ENCODE measurements at regions not wholly inside any gene's neighbourhood (a gene's known extent, or its start where the extent isn't known, plus 50 kb on each side); places are given as distances from the start of the nearest gene placed in this dataset.
"Not testable (repeated sequence)": the region's sequence is repeated elsewhere in the genome, so short reads cannot be mapped to it uniquely, and the experiment has no call there.

DNA sequence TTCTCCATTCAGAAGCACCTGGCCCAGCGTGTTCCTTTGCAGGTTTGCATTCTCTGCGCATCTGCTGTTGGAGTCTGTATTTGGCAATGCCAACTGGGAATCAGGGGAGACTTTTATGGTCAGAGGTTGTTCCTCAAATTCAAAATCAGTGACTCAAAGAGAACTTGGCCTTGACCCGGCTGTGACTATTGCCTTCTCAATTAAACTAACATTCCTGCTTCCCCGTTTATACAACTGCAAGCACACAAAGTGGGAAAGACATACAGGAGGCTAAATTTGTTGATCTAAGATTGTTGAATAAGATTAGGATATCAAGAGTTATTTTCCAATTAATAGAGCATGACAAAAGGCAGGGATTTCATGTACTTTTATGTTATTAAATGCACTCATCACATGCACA lies 402.4 kb upstream of the IRX2 start:
- H3K27me3 ChIP-seq (ENCODE audit: control insufficient read depth in 1 of 2, insufficient read depth in 2 of 2, low read length in 2 of 2): no peaks in the 10 kb centered on the region
- H3K4me3 ChIP-seq (ENCODE audit: low read depth in 1 of 2, low read length in 2 of 2): no peak overlapping the region
- no peaks in the 10 kb centered on the region for H3K36me3 ChIP-seq (ENCODE audit: control insufficient read depth in 1 of 2, insufficient read depth in 2 of 2, low read length in 2 of 2)
- no peak overlapping the region for H3K27ac ChIP-seq (ENCODE audit: low read depth, low read length)
- no peaks in the 10 kb centered on the region for H3K9me3 ChIP-seq (ENCODE audit: control insufficient read depth in 1 of 2, low read length in 2 of 2)
- H3K9ac ChIP-seq (ENCODE audit: low read depth in 1 of 2, low read length in 2 of 2): no peak overlapping the region
- H3K4me1 ChIP-seq (ENCODE audit: control insufficient read depth in 1 of 2, insufficient read depth in 2 of 2, low read length in 2 of 2): no peaks in the 10 kb centered on the region

DNA sequence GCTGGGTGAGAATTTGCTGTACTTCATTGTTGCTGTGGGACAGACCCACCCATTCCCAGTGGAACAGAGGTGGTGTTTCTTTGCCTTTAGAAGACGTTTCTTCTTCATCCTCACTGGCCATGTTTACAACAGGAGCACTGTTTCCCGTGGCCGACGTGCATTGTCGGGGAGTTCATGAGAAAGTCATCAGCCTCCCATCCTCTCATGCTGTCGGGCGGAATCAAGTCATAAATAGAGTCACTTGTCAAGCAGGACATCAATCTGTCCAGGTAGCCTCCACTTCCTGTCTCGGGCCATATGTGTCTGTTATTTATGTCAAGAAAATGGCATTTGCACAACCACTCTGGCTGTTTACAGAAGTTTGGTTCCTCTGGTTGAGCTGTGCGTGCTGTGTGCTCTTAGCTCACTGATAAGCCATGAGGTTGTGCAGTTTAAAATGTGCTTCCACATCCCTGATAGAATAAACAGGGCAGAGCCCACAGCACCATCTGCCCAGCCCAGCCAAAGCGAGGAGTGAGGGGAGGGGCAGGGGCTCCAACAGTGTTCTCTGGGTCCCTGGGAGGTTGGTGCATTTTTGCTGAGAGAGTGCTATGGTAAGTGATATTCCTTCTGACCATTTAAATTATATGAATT lies 401.9 kb upstream of the IRX2 start:
- Histone ChIP-seq H3K27ac (ENCODE audit: low read depth, low read length) (no peak overlapping the region), H3K9ac (ENCODE audit: low read depth in 1 of 2, low read length in 2 of 2) (no peak overlapping the region), H3K36me3 (ENCODE audit: control insufficient read depth in 1 of 2, insufficient read depth in 2 of 2, low read length in 2 of 2) (no peaks in the 10 kb centered on the region)

DNA sequence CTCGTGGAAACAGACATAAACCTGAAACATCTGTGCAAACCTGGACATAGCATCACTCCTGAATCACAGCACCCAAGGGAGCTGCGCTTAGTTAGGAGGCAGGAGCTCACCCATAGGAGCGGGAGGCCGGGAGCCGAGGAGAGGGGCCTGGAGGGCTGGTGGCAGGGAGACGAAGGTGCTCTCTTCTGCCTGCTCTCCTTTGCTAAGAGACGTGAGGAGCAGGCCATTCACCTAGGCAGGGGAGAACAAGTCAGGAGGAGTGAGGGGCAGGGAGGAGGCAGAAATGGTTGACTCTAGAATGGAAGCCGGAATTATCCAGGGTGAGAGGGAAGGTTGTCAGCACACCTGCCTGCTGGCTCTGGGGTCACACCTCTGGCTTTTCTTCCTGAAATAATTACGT lies 398.4 kb upstream of the IRX2 start:
- Histone ChIP-seq H3K4me3 (ENCODE audit: low read depth in 1 of 2, low read length in 2 of 2) (no peak overlapping the region), H3K4me1 (ENCODE audit: control insufficient read depth in 1 of 2, insufficient read depth in 2 of 2, low read length in 2 of 2) (no peaks in the 10 kb centered on the region), H3K27ac (ENCODE audit: low read depth, low read length) (no peak overlapping the region), H3K27me3 (ENCODE audit: control insufficient read depth in 1 of 2, insufficient read depth in 2 of 2, low read length in 2 of 2) (no peaks in the 10 kb centered on the region), H3K9ac (ENCODE audit: low read depth in 1 of 2, low read length in 2 of 2) (no peak overlapping the region), H3K36me3 (ENCODE audit: control insufficient read depth in 1 of 2, insufficient read depth in 2 of 2, low read length in 2 of 2) (no peaks in the 10 kb centered on the region), H3K9me3 (ENCODE audit: control insufficient read depth in 1 of 2, low read length in 2 of 2) (no peaks in the 10 kb centered on the region)

More for the DNA sequence above, 401.9 kb upstream of the IRX2 start:
- no peaks in the 10 kb centered on the region for H3K9me3 ChIP-seq (ENCODE audit: control insufficient read depth in 1 of 2, low read length in 2 of 2)
- no peaks in the 10 kb centered on the region for H3K4me1 ChIP-seq (ENCODE audit: control insufficient read depth in 1 of 2, insufficient read depth in 2 of 2, low read length in 2 of 2)
- H3K27me3 ChIP-seq (ENCODE audit: control insufficient read depth in 1 of 2, insufficient read depth in 2 of 2, low read length in 2 of 2): no peaks in the 10 kb centered on the region
- no peak overlapping the region for H3K4me3 ChIP-seq (ENCODE audit: low read depth in 1 of 2, low read length in 2 of 2)

DNA sequence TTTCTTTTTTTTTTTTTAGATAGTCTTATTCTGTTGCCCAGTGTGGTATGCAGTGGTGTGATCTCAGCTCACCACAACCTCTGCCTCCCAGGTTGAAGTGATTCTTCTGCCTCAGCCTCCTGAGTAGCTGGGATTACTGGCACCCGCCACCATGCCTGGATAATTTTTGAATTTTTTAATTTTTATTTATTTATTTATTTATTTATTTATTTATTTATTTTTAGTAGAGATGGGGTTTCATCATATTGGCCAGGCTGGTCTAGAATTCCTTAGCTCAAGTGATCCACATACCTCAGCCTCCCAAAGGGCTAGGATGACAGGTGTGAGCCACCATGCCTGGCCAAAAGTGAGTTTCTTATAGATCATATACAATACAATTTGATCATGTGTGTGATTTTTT lies 395.9 kb upstream of the IRX2 start:
- H3K27me3 ChIP-seq (ENCODE audit: control insufficient read depth in 1 of 2, insufficient read depth in 2 of 2, low read length in 2 of 2); H3K9ac ChIP-seq (ENCODE audit: low read depth in 1 of 2, low read length in 2 of 2); H3K9me3 ChIP-seq (ENCODE audit: control insufficient read depth in 1 of 2, low read length in 2 of 2); H3K4me3 ChIP-seq (ENCODE audit: low read depth in 1 of 2, low read length in 2 of 2); H3K36me3 ChIP-seq (ENCODE audit: control insufficient read depth in 1 of 2, insufficient read depth in 2 of 2, low read length in 2 of 2); H3K4me1 ChIP-seq (ENCODE audit: control insufficient read depth in 1 of 2, insufficient read depth in 2 of 2, low read length in 2 of 2); H3K27ac ChIP-seq (ENCODE audit: low read depth, low read length): not testable (repeated sequence)

DNA sequence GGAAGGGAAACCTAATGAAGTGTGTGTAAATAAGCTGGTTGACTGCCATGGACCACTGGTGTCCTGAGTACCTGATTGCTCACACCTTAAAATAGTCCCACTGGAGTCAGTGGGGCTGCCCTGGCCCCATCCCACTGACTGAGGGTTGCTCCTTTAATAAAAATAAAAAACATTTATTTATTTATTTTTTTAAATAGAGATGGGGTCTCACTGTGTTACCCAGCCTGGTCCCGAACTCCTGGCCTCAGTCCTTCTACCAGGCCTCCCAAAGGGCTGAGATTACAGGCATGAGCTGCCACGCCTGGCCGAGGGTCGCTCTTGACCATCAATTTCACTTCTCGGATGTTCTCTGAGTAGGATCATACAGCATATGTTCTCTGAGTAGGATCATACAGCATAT lies 394.2 kb upstream of the IRX2 start:
- Histone ChIP-seq H3K36me3 (ENCODE audit: control insufficient read depth in 1 of 2, insufficient read depth in 2 of 2, low read length in 2 of 2) (no peaks in the 10 kb centered on the region), H3K4me1 (ENCODE audit: control insufficient read depth in 1 of 2, insufficient read depth in 2 of 2, low read length in 2 of 2) (no peaks in the 10 kb centered on the region), H3K27ac (ENCODE audit: low read depth, low read length) (no peak overlapping the region), H3K27me3 (ENCODE audit: control insufficient read depth in 1 of 2, insufficient read depth in 2 of 2, low read length in 2 of 2) (no peaks in the 10 kb centered on the region), H3K4me3 (ENCODE audit: low read depth in 1 of 2, low read length in 2 of 2) (no peak overlapping the region), H3K9ac (ENCODE audit: low read depth in 1 of 2, low read length in 2 of 2) (no peak overlapping the region), H3K9me3 (ENCODE audit: control insufficient read depth in 1 of 2, low read length in 2 of 2) (no peaks in the 10 kb centered on the region)

DNA sequence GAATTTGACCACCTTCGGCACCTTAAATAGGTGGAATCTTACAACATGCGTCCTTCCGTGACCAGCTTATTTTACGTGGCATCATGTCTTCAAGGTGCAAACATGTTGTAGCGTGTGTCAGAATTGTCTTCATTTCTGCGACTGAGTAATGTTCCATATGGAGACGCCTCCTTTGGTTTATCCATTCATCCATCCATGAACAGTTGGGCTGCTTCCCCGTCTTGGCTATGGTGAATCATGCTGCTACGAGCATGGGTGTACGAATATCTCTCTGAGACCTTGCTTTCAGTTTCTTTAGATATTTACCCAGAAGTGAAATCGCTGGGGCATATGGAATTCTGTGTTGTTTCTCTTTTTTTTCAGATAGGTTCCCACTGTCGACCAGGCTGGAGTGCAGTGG lies 391.9 kb upstream of the IRX2 start:
- Histone ChIP-seq H3K9me3 (ENCODE audit: control insufficient read depth in 1 of 2, low read length in 2 of 2) (no peaks in the 10 kb centered on the region), H3K36me3 (ENCODE audit: control insufficient read depth in 1 of 2, insufficient read depth in 2 of 2, low read length in 2 of 2) (no peaks in the 10 kb centered on the region)

DNA sequence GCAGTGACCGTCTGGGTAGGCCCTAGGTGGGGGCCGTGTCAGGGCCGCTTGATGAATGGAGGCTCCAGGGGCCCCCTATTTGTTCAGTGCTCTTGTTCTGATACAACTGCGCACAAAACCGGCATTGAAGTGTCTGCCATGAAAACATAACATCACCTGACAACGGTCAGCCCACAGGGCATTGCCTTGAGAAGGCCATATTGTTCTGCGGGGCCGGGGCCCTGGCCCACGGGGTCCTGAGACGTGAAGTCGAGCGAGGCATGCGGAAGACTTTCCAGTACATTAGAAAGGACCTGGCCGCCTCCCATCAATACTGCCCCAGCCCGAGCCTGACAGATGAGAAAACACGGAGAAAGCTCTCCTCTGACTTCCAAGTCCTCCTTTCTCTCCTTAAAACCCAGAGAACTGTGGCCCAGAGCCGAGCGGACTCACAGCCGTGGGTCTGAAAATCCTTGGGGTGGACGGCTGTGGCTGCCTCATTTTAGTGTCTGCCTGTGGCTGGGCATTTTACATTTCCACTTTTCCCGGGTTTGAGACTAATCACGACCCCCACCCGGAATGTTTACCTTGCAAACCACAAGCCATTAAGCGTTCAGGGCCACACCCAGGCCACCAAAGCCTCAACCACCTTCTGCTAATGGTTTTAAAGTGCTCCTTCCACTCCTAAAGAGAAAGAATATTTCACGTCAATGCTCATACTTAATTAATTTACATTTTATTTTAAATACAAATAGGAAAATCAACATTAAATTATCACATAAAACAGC lies 391.0 kb upstream of the IRX2 start:
- no peak overlapping the region for H3K27ac ChIP-seq (ENCODE audit: low read depth, low read length)
- H3K9ac ChIP-seq (ENCODE audit: low read depth in 1 of 2, low read length in 2 of 2): no peak overlapping the region
- H3K36me3 ChIP-seq (ENCODE audit: control insufficient read depth in 1 of 2, insufficient read depth in 2 of 2, low read length in 2 of 2): no peaks in the 10 kb centered on the region
- no peaks in the 10 kb centered on the region for H3K9me3 ChIP-seq (ENCODE audit: control insufficient read depth in 1 of 2, low read length in 2 of 2)
- no peak overlapping the region for H3K4me3 ChIP-seq (ENCODE audit: low read depth in 1 of 2, low read length in 2 of 2)
- H3K27me3 ChIP-seq (ENCODE audit: control insufficient read depth in 1 of 2, insufficient read depth in 2 of 2, low read length in 2 of 2): no peaks in the 10 kb centered on the region
- H3K4me1 ChIP-seq (ENCODE audit: control insufficient read depth in 1 of 2, insufficient read depth in 2 of 2, low read length in 2 of 2): no peaks in the 10 kb centered on the region

More for the DNA sequence above, 391.9 kb upstream of the IRX2 start:
- Histone ChIP-seq H3K4me3 (ENCODE audit: low read depth in 1 of 2, low read length in 2 of 2) (no peak overlapping the region), H3K4me1 (ENCODE audit: control insufficient read depth in 1 of 2, insufficient read depth in 2 of 2, low read length in 2 of 2) (no peaks in the 10 kb centered on the region), H3K27me3 (ENCODE audit: control insufficient read depth in 1 of 2, insufficient read depth in 2 of 2, low read length in 2 of 2) (no peaks in the 10 kb centered on the region), H3K27ac (ENCODE audit: low read depth, low read length) (no peak overlapping the region), H3K9ac (ENCODE audit: low read depth in 1 of 2, low read length in 2 of 2) (no peak overlapping the region)

DNA sequence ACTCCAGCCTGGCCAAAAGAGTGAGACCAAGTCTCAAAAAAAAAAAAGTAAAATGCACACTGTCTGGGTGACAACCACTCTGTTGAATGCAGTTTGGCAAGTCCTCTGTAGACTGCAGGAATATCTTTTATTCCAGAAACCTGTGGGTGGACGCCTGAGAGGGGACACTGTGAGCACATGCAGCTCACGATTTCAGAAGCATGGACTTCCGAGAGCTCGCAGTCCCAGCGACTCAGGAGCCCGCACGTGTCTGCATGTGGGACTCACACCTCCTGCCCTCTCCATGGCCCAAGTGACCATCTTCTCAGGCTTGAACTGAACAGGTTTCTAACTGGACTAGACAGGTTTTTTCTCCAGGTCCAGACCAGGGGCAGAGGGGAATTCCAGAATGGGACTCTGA lies 388.6 kb upstream of the IRX2 start:
- H3K36me3 ChIP-seq (ENCODE audit: control insufficient read depth in 1 of 2, insufficient read depth in 2 of 2, low read length in 2 of 2): no peaks in the 10 kb centered on the region
- H3K9ac ChIP-seq (ENCODE audit: low read depth in 1 of 2, low read length in 2 of 2): no peak overlapping the region
- no peaks in the 10 kb centered on the region for H3K27me3 ChIP-seq (ENCODE audit: control insufficient read depth in 1 of 2, insufficient read depth in 2 of 2, low read length in 2 of 2)
- H3K9me3 ChIP-seq (ENCODE audit: control insufficient read depth in 1 of 2, low read length in 2 of 2): no peaks in the 10 kb centered on the region
- no peaks in the 10 kb centered on the region for H3K4me1 ChIP-seq (ENCODE audit: control insufficient read depth in 1 of 2, insufficient read depth in 2 of 2, low read length in 2 of 2)
- H3K27ac ChIP-seq (ENCODE audit: low read depth, low read length): no peak overlapping the region
- H3K4me3 ChIP-seq (ENCODE audit: low read depth in 1 of 2, low read length in 2 of 2): no peak overlapping the region

DNA sequence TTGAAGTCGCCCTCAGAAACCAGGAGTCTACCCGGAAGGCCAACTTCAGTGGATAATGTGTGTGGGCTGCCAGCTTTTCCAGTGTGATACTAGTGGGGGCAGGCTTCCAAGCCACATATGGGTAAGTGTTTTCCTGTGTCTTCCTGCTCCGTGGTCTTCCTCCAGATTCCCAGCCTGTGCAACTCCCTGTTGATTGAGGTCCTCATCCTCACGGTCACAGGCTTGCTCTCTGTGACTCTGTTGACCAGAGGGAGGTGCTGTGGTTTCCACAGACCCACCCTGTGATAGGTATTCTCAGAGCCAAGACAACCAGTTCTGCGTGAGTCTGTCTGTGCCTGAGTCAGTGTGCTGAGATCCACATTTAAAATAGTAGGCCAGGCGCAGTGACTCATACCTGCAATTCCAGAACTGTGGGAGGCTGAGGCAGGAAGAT lies 388.0 kb upstream of the IRX2 start:
- no peaks in the 10 kb centered on the region for H3K4me1 ChIP-seq (ENCODE audit: control insufficient read depth in 1 of 2, insufficient read depth in 2 of 2, low read length in 2 of 2)
- H3K9me3 ChIP-seq (ENCODE audit: control insufficient read depth in 1 of 2, low read length in 2 of 2): no peaks in the 10 kb centered on the region
- no peak overlapping the region for H3K27ac ChIP-seq (ENCODE audit: low read depth, low read length)
- H3K9ac ChIP-seq (ENCODE audit: low read depth in 1 of 2, low read length in 2 of 2): no peak overlapping the region
- H3K27me3 ChIP-seq (ENCODE audit: control insufficient read depth in 1 of 2, insufficient read depth in 2 of 2, low read length in 2 of 2): no peaks in the 10 kb centered on the region
- no peaks in the 10 kb centered on the region for H3K36me3 ChIP-seq (ENCODE audit: control insufficient read depth in 1 of 2, insufficient read depth in 2 of 2, low read length in 2 of 2)
- H3K4me3 ChIP-seq (ENCODE audit: low read depth in 1 of 2, low read length in 2 of 2): no peak overlapping the region

DNA sequence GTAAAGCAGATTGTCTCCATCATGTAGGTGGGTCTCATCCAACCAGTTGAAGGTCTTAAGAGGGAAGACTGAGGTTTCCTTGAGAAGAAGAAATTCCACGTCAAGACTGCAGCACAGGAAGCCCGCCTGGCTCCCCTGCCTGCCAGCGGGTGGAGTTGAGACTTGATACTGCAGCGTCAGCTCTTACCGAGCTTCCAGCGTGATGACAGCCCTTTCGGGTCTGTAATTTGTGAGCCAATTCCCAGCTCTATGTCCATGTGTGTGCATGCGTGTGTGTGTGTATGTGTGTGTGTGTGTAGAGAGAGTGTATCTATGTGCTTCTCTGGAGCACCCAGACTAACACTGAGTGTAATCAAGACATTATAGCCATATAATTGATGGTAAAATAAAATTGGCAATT lies 379.7 kb upstream of the IRX2 start:
- H3K9me3 ChIP-seq (ENCODE audit: control insufficient read depth in 1 of 2, low read length in 2 of 2): no peaks in the 10 kb centered on the region
- no peaks in the 10 kb centered on the region for H3K36me3 ChIP-seq (ENCODE audit: control insufficient read depth in 1 of 2, insufficient read depth in 2 of 2, low read length in 2 of 2)
- no peak overlapping the region for H3K9ac ChIP-seq (ENCODE audit: low read depth in 1 of 2, low read length in 2 of 2)
- H3K27ac ChIP-seq (ENCODE audit: low read depth, low read length): no peak overlapping the region
- no peaks in the 10 kb centered on the region for H3K4me1 ChIP-seq (ENCODE audit: control insufficient read depth in 1 of 2, insufficient read depth in 2 of 2, low read length in 2 of 2)
- H3K27me3 ChIP-seq (ENCODE audit: control insufficient read depth in 1 of 2, insufficient read depth in 2 of 2, low read length in 2 of 2): peaks cover 0 to 4% of the 10 kb centered on the region in 2 donors
- no peak overlapping the region for H3K4me3 ChIP-seq (ENCODE audit: low read depth in 1 of 2, low read length in 2 of 2)
